ENCODE measurements at regions not wholly inside any gene's neighbourhood (a gene's known extent, or its start where the extent isn't known, plus 50 kb on each side); places are given as distances from the start of the nearest gene placed in this dataset.

DNA sequence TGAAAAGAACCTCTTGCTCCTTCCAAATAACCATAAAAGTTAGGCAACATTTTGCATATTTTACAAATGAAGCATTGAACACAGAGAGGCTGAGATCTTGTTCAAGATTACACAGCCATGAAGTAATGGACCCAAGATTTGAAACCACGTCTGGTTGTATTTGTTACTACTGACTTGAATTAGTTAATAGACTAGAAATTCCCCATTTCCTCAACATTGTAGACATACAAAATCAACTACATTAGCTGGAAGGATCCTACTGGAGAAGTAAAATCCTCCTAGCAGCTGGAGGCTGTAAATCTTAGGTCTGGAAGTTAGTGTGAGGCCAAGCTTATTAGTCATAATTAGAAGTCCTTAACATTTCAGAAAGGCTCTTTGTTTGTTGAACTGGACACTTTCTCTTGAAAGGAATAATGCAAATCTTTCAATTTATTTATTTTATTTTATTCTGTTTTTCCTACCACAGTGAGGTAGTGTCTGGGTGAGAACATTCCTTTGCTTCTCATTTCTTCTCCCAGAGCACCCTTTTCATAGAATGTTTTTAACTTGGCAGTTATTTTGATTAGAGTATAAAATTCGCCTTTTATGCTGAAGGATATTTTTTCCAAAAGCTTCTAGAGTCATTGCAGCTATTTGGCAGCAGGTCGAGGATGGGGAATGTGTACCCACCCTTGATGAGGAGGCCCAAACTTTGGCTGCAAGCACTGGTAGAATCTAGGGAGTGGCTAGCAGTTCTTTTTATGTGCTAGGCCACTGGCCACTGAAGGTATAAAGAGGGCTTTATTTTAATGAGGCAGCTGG, 62.0 kb upstream of the CLNK start:
- TF ChIP-seq, protein P1, sequence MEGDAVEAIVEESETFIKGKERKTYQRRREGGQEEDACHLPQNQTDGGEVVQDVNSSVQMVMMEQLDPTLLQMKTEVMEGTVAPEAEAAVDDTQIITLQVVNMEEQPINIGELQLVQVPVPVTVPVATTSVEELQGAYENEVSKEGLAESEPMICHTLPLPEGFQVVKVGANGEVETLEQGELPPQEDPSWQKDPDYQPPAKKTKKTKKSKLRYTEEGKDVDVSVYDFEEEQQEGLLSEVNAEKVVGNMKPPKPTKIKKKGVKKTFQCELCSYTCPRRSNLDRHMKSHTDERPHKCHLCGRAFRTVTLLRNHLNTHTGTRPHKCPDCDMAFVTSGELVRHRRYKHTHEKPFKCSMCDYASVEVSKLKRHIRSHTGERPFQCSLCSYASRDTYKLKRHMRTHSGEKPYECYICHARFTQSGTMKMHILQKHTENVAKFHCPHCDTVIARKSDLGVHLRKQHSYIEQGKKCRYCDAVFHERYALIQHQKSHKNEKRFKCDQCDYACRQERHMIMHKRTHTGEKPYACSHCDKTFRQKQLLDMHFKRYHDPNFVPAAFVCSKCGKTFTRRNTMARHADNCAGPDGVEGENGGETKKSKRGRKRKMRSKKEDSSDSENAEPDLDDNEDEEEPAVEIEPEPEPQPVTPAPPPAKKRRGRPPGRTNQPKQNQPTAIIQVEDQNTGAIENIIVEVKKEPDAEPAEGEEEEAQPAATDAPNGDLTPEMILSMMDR (IDR thresholded peaks at IDR 0.05; ENCODE audit: unreplicated experiment in 3 of 3) = no peak
- H3K4me1 Mint-ChIP-seq = peaks cover 14% of the 10 kb centered on the region
- no peaks in the 10 kb centered on the region for H3K36me3 Mint-ChIP-seq (ENCODE audit: low read depth)
- H3K27ac Mint-ChIP-seq = peak overlapping the region in 2 of 3 experiments; percentile 51 to 61
- H3K4me3 Mint-ChIP-seq = no peak overlapping the region
- H3K27me3 Mint-ChIP-seq (ENCODE audit: low read depth) = no peaks in the 10 kb centered on the region
- no peaks in the 10 kb centered on the region for H3K9me3 Mint-ChIP-seq

DNA sequence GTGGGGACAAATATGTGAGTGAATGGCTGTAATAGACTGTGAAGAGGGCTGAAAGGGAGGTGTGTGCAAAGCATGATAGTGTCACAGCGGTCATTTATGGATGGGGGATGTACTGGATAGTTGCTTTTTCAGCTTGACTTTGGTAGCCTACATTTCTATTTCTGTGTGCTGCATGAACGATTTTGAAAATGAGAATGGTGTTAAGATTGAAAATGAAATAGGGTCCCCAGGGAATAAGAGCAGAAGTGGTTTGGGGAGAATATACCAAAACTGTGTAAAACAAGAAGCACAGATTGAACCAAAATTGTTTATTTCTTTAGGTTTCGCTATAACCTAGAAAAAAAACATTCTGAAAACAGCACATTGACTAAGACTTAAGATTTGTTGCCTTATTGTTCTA, 58.8 kb upstream of the CLNK start:
- Mint-ChIP-seq H3K36me3 (ENCODE audit: low read depth) (no peaks in the 10 kb centered on the region), H3K4me3 (no peak overlapping the region), H3K27me3 (ENCODE audit: low read depth) (no peaks in the 10 kb centered on the region), H3K4me1 (peaks cover 5% of the 10 kb centered on the region), H3K9me3 (no peaks in the 10 kb centered on the region), H3K27ac (no peak overlapping the region)
- TF ChIP-seq, protein P1 (IDR thresholded peaks at IDR 0.05; ENCODE audit: unreplicated experiment in 3 of 3) = no peak

DNA sequence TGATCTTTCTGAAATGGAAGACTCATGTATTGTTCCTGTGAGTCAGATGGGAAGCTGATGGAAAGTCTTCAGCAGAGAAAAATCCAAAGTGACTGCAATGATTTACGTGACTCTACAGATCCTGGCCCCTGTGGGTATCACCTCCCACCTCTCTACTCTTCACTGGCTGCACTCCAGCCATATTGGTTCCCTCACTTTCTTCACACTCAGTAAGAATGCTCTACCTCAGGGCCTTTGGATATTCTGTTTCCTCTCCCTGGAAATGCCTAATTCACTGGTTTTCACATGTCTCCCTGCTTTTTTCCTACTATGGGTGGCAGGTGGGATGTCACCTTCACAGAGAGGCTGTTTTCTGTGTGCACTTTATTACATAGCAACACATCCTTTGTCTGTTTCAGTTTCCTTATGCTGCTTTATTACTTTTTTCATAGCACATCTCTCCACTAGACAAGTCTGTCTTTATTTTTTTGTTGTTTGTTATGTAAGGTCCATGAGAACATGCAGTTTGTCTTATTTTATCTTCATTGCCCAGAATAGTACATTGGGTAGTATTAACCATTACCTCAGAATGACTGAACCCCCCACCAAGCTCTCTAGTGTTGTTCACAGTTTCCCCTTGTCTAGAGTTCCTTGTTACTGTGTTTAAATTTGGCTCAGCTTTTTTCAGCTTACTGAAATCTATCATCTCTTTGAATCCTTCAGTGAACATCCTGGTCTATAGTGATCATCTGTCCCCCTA, 57.6 kb upstream of the CLNK start:
- H3K27me3 Mint-ChIP-seq (ENCODE audit: low read depth) = no peaks in the 10 kb centered on the region
- H3K27ac Mint-ChIP-seq = no peak overlapping the region
- H3K9me3 Mint-ChIP-seq = no peaks in the 10 kb centered on the region
- no peaks in the 10 kb centered on the region for H3K36me3 Mint-ChIP-seq (ENCODE audit: low read depth)
- peaks cover 5% of the 10 kb centered on the region for H3K4me1 Mint-ChIP-seq
- TF ChIP-seq, protein P1 (IDR thresholded peaks at IDR 0.05; ENCODE audit: unreplicated experiment in 3 of 3) = no peak
- no peak overlapping the region for H3K4me3 Mint-ChIP-seq

DNA sequence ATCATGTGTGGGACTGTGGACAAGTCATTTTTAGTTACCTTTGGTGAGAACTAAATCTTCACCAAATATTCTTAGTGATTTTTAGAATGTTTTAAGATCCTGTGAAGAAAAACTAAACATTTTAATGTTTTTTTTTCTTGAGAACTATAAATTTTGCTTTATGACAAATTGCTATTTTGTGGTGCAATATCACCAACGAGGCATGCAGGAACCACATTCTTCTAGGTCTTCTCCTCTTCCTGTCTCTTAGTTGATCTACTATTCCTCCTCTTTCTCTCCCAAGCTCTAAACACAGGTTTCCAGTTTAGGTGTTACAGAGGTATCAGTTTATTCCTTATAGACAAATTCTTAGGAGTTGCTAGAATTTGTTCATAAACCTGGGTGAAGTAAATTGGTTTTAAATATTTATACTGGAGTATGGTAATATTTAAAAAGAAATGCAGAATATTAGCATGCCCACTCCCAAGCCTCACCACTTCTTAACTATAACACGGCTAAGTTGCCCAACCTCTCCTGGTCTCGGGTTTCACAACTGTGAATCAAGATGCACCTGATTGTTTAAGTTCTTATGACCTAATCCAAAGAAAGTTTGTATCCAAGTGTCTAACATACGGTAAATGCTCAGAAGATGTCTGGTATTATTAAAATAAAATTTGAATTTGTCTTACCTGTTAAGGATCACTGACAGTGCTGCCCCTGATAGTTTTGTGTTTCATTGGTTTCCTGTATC, 56.5 kb upstream of the CLNK start:
- Mint-ChIP-seq H3K9me3 (no peaks in the 10 kb centered on the region), H3K36me3 (ENCODE audit: low read depth) (no peaks in the 10 kb centered on the region), H3K4me3 (no peak overlapping the region), H3K27me3 (ENCODE audit: low read depth) (peaks cover 4% of the 10 kb centered on the region), H3K4me1 (peaks cover 1% of the 10 kb centered on the region), H3K27ac (no peak overlapping the region)
- TF ChIP-seq, protein P1 (IDR thresholded peaks at IDR 0.05; ENCODE audit: unreplicated experiment in 3 of 3) = no peak

DNA sequence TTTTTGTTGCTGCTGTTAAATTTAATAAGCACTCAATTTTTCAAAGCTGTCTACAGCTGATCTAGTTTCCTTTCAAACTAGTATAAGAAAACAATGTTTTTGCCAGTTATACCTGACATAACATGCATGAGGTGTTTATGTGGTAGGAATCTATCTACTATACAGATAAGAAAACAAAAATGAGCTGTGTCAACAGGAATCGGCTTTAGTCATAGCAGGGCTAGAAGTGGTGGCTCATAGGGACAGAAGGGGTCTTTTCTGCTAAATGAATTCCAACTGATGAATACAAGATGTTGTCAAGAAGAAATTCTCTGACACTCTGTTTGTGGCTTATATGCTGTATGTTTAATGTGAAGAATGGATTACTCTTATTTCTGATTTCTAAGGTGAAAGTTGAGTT, 55.7 kb upstream of the CLNK start:
- no peak overlapping the region for H3K27ac Mint-ChIP-seq
- H3K9me3 Mint-ChIP-seq = no peaks in the 10 kb centered on the region
- no peaks in the 10 kb centered on the region for H3K36me3 Mint-ChIP-seq (ENCODE audit: low read depth)
- no peaks in the 10 kb centered on the region for H3K4me1 Mint-ChIP-seq
- peaks cover 4% of the 10 kb centered on the region for H3K27me3 Mint-ChIP-seq (ENCODE audit: low read depth)
- no peak overlapping the region for H3K4me3 Mint-ChIP-seq
- TF ChIP-seq, protein P1 (IDR thresholded peaks at IDR 0.05; ENCODE audit: unreplicated experiment in 3 of 3) = no peak
